DMS79 (cell line): ENCODE measurements at regions not wholly inside any gene's neighbourhood (a gene's known extent, or its start where the extent isn't known, plus 50 kb on each side); places are given as distances from the start of the nearest gene placed in this dataset.

Source experiments
- DNase-seq: peaks from one replicate; lab custom pipeline; 2025; lab: John Stamatoyannopoulos, UW

DNA sequence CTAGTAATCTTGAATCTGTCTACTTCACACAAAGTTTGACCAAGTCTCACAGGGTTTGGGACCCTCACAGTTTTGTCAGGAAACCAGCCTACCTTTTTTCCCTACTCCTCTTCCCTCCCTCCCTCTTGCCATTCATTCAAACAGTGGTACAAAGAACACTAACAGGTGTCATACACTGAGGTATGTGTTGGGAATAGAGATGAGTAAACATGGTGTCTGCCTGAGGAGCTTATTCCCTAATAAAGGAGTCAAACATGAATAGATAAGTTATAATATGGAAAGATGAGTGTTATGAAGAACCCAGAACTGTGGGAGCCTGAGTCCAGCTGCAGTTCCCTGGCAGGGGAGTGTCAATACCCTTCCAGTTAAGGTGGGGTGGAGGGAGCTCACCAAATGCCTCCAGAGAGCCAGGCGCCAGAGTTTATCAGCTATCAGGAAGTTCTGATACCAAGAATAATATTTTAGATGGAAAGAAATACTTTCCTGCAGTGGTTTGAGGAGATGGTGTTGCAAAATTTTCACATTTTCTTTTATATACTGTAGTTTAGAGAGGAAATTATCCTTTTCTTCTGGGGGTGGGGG lies 183.4 kb upstream of the NR3C1 start:
- no peak for DNase-seq

DNA sequence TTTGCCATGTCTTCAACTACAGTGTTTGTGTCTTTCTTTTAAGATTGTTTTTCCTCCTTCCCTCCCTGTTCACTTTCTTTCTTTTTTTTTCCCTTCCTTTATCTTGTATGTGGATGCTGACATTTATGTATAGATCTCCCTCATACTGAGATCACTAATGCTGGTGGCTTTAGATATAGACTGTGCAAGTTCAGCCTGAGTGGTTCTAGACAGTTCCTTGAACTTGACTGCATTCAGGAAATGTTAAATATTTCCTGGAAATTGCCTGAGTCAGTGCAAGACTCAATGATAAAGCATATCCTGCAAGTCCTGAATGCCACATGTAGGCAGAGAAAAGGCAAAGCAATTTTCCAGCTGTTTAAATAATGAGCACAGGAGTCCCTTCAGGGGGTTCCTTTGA lies 182.5 kb upstream of the NR3C1 start:
- DNase-seq = no peak

DNA sequence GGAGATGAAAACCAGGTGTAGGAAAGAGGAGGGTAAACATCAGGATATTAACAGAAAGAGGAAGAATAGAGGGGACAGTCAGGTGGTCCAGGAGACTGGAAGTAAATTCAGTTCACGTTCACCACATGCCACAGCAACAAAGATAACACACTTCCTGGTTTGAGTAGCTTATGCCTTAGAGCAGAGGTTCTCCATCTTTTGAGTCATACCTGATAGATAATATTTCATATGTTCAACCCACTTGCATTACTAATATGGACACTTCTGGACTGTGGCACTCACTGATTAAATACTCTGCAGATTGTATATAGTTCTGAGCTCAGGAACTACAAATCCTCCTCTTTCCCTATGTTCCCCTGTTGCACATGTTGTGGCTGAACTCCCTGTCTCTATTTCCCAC lies 179.9 kb upstream of the NR3C1 start:
- no peak for DNase-seq

DNA sequence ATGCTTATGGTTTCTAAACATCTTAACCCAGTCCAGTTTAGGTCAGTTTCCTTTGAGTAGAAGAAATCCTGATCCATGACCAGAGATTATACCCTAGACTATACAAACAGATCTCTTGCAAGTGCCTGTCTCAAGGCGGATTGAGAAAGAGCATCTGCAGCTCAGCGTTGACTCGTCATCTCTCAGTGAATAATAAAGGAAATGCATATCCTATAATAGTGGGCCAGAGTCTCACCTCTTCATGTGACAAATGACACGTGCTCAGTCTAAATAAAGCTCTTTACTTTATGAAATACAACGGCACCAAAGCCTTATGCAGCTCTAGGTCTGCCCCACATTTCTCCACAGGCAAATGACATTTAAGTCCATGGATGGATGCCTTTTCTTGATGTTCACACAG lies 179.4 kb upstream of the NR3C1 start:
- no peak for DNase-seq

DNA sequence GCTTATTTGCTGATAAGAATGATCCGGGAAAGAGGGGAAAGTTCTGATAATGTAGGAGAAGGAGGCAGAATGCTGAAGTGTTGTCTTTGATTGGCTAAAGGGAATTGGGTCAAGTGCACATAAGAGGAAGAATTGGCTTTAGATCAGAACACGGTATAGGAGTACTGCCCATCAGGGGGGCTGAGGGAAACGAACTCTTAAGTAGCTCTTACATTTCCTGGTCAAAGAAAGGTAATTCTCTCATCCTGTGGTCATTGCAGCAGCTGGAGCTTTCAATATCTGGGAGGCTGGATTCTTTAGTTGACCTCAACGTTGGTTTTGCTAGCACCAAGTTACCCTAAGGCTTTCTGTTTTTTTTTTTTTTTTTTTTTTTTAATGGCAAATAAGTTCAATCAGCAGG lies 178.7 kb upstream of the NR3C1 start:
- DNase-seq = no peak

DNA sequence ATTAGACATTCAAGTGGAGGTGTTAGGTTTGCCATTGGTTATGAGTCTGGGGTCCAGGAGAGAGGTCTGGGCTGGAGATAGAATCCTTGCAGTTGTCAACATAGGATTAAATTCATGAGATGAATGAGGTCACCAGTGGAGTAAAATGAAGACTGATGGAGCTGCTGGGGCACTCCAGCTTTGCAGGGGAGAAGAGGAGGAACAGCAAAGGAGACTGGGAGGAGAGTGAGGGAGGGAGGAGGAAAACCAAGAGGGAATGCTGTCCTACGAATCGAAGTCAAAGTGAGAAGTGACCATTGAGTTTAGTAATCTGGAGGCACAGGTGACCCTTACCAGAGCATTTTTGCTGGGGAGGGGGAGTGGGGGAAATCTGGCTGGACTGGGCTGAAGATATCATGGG lies 178.2 kb upstream of the NR3C1 start:
- no peak for DNase-seq

DNA sequence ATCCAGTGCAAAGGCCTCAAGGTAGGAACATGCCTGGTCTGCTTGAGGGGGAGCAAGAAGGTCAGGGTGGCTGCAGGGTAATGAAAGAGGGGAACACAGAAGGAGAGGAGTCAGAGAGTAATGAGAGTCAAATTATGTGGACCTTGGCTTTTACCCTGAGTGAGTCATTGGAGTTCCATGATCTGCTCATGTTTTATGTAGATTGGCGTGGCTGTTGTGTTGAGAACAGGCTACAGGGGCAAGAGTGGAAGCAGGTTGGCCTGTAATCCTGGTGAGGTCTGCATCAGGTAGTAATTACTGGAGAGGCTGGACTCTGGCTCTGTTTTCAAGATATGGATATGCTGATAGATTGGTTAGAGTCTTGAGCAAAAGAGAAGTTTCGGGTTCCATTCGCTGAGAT lies 177.7 kb upstream of the NR3C1 start:
- DNase-seq = no peak

DNA sequence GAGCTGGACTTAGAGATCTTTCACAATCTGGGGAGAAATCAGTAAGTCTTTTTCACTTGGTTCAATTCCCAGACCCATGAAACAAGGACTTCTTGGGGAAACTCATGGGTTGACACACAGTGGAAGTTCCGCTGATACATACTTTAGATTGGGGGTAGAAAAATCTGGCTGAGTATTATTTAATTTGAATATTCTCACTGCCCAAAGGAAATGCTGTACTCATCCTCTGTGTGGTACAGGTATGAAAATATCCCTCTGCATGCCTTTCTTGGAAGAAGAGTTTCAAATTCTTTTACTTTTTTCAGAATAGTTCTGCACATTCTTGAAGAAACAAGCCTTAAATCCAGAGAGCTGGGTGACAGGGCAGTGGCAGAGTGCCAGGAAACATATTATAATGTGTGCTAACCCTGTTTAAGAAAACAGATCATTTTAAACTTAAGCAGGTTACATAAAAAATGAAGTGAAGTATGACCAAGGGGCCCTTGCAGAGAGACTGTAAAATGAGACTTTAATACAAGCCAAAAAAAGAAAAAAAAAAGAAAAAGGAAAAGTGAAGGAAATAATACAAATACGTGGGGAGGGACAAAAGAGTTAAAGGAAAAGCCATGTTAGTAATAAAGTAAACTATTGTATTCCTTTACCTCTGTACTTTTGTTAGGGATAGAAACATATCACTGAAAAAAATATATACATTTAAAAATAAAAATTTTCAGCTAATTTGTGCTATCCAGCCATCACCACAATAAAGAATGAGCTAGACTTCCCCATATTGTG lies 173.4 kb upstream of the NR3C1 start:
- DNase-seq = no peak

DNA sequence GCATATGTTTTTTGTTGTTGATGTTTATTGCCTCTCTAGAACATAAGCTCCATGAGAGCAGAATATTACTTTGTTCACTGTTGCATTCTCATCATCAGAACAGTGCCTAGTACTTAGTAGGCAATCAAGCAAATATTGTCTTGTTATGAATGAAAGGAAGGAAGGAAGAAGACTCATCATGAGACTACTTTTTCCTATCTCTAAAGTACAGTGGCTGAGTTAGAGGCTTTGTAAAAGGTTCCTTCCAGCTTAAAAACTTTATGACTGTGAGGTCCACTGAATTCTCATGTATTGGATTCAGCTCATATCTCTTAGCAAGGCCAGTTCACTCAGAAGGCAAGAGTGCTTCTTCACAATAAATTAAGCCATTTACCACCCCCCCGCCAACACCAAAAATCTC lies 171.8 kb upstream of the NR3C1 start:
- no peak for DNase-seq

DNA sequence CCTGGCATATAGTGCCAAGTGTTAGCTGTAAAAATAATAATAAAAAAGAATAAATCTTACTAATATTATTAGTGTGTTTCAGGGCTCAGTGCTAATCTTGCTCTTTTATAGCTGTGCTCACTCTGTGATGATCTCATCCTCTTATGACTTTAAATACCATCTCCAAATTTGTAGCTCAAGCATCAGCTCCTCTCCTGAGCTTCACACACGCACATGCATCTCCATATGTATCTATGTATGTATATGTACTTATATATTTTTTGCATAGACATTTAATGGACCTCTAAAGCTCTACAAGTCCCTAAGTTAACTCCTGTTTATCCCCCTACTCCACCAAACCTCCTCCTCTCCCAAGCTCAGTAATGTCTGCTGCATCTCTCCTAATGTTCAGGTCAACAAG lies 170.8 kb upstream of the NR3C1 start:
- DNase-seq = no peak

DNA sequence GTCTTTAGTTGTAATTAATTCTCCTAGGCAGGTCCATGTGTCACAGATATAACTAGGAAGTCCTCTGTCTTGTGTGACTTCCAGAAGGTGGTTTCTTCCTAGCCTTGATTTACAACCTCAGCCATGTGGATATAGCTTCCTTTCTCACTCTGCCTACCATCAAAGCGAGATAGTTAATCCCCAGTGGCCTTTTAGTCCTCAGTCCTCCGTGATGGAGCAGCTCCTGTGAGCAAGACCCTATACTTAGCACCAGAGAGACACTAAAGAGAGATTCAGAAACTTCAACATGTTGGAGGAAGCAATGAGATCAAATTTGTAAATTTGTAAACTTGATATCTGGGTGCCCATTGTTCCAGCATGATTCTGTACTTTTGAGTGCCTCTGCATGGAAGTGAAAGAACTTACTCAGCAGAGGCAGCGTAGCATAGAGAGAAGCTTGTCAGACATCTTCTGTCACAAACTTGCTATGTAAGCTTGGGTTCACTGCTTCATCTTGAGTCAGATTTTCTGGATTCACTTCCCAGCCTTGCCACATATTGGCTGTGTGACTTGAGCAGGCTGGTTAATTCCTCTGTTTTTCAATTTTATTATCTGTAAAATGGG lies 170.2 kb upstream of the NR3C1 start:
- DNase-seq = no peak

DNA sequence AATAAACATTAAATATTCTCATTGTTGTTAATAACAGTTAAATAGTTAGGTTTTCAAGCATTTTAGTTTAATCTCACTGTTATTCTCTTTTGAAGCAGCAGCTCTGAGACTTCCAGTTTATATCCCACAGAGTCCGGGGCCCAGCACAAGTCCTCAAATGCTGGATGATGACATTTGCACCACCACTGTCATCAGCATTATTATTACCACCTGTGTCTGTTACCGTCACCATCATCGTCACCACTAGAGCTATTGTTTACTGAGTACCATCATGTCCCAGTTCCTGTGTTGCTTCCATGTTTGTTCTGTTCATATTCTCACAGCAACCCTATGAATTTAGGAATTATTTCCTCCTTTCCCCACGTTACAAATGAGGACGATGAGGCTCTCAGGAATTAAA lies 169.2 kb upstream of the NR3C1 start:
- no peak for DNase-seq

DNA sequence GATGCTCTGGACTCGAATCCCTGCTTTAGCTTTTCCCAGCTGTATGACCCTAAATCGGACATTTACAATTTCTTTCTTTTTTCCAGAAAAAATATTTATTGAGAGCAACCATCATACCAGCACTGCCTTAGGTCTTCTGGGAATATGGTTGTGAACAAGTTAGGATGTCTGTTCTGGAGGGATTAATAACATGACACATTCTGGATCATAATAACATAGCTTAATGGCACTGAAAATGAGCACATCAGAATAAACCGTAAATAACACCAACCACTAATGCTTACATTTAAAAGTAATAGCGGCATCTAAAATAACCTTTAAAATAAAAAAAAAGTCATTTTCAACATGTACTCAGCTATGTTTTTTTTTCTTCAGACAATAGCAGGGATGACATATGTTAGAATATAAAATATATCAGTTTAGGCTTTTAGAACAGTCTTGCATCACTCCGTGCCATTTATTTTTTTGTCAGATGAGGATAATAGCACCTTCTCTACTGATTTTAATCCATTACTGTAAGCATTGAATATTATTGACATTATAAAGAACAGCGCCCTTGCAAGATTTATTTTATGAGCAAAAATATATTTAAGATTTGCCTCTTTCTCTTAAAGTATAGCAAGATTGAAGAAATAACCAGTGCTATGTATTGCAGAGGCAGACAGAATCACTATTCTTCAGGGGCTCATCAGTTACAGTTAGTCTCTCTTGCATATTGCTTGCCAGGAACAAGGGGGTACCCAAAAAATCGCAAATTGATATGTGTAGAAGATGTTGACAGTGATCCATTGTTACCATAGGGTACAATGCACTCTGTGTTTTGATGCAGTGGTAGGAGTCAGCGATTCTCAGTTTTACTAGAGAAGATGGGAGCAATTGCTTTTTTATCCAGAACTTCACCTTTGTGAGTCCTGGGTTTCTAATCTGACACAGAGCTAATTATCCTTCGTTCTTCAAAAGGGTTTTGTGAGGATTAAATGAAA lies 168.4 kb upstream of the NR3C1 start:
- DNase-seq = no peak

DNA sequence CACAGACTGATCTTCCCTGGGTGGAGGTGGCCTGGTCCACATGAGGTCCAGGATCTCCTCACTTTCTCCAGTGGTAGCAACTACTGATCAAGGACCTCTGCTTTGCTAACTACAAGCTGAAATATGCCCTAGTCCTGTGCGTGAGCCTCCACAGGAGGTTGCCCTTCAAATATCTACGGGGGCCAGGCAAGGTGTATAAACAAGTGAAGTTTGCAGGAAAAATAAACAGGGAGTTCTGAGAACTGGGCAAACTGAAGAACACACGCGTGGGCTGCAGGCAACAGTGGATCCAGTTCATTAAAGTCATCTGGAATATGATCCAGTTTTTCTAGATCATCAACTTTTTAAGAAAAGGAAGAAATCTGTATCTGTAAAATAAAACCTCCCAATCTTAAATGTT lies 167.5 kb upstream of the NR3C1 start:
- DNase-seq = no peak

DNA sequence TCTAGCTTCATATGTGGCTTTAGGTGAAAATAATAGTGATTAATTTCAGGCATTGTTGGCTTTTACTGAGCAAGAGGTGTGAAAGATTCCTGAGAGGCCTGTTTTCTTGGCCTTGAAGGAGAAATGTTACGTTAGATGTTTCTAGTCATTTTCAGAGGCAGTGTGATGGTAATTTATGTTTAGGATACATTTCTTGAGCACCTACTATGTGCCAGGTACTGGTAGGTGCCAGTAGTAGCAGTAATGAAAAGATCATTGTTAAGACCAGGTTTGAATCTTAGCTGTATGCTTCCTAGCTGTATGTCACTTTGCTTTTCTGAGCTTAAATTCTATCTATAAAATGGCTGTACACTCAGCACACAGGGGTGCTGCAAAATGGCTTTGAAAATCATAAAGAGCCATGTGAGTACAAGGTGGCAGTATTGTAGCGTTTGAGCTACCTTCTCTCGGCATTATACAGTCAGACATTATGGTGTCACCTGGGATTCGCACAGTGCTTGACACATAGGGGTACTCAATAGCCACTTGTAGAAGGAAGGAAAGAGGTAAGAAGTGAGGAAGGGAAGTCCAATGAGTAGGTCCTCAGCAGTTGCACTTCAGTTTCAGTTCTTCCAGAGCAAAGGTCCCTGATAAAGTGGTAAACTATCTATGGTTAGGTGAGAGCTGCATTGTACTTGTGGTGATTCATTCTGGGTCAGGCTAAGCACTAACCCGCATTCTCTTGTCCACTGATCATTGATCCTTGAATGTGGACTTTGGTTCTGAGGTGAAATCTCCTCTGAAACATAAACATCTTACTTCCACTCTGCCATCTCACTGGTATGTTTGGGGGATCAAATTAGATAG lies 166.5 kb upstream of the NR3C1 start:
- DNase-seq = no peak

DNA sequence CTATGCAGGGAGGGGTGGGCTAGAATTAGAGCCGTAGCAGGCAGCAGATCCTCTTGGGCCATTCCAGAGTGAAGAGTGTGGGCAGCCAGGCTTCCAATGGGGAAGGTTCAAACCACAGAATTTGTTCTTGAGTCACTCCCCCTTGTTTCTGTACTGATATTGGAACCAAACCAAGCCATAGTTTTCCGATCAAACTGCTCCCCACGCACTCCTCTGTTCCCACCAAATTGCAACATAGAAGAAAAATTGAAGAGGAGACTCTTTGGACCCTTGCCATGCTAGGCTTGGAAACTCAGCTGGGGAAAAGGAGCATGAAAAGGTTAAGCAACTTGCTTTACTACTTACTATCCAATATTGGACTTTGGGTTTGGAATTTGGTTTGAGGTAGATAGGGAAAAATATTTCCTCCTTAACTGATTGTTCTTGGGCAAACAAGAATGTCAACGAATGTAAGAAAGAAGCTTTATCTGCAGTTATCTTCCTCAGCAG lies 165.8 kb upstream of the NR3C1 start:
- no peak for DNase-seq

DNA sequence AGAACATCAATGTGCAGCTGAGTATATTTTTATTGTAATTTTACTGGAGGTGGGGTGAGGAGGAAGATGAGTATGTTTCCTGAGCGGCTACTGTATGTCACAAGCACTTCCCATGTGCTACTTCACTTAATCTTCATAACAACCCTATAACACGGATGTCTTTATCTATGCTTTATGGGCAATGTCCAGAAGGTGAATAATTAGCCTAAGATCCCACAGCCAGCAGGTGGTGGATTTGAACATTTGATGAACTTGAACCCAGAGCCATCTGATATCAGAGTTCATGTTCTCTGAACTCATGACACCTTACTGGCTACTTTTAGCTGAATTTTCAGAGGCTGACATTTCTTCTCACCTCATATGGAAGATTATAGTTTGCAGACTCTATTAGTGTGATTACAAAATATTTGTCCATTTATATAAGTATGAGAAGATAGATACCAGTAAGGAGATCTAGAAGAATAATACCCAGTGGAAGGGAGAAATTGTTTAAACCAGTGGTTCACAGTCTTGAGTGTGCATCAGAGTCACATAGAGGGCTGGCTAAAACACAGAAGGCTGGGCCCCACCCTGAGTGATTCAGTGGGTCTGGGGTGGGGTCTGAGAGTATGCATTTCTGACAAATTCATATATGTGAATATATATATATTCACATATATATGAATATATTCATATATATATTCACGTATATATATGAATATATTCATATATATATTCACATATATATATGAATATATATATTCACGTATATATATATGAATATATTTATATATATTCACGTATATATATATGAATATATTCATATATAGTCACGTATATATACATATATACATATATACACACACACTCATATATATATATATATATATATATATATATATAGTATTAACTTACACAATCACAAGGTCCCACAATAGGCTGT lies 164.4 kb upstream of the NR3C1 start:
- no peak for DNase-seq

DNA sequence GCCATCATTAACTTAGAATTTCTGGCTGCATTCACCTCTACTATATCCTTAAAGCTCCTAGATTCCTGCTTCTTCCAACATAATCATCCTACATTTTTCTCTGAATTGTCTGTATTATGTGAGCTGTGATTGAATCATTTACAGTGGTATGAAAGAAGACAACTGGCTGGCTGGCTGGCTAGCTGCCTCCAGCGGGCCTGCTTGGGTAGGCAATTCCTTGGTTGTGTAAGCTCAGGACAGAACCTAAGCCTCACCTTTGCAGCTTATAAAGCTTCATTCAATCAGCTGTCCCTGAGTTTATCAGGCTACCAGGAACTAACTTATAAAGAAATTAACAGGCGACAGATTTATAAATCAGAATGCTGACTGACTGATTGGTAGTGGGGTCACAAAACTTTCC lies 162.7 kb upstream of the NR3C1 start:
- no peak for DNase-seq

DNA sequence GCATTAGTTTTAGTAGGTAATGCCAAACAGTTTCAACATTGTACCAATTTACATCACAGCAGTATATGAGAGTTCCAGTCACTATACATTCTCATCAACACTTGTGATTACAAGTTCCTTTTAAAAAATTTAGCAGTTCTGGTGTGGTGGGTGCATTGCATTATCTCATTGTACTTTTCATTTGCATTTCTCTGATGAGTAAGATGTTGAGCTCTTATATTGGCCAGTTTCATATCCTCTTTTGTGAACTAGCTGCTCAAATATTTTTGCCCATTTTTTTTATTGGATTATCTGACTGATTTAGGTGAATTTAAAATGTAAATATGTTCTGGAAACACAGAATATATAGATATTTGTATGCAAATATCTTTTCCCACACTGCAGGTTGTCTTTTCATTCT lies 160.9 kb upstream of the NR3C1 start:
- no peak for DNase-seq

DNA sequence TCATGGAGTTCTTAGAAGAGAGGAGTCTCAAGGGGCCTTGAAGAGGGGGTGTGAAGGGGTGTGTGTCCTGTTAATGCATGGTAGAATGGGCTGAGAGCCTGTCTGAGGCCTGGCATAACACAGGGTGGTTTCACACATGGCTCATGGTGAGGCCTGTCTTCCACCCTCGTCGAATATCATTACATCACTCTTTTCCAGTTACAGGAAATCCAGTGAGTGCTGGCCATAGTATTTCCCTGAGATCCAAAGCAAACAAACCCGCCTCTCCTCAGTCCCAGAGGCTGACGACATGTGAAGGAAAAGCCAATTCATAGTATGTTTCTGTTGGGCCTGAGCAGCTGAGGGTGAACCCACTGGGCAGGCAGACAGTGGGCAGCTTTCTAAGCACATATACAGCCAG lies 159.4 kb upstream of the NR3C1 start:
- DNase-seq = no peak
